Muscle layer of colon (tissue), 2 donors: ENCODE measurements at regions not wholly inside any gene's neighbourhood (a gene's known extent, or its start where the extent isn't known, plus 50 kb on each side); places are given as distances from the start of the nearest gene placed in this dataset.

Source experiments
- H3K27ac ChIP-seq: one replicate; pipeline ENCODE4 v1.7.0; 2013; ENCODE audit warnings: low read depth, mild to moderate bottlenecking, low read length, moderate library complexity
- H3K27me3 ChIP-seq, 2 donors: one replicate each; pipeline ENCODE4 v1.7.0; 2013; ENCODE audit warnings: low read length in 2 of 2, mild to moderate bottlenecking in 2 of 2; ENCODE audit not compliant: insufficient read depth in 2 of 2, control insufficient read depth in 1 of 2
- H3K36me3 ChIP-seq: one replicate; pipeline ENCODE4 v1.7.0; 2013; ENCODE audit warnings: mild to moderate bottlenecking, low read length; ENCODE audit not compliant: insufficient read depth
- H3K4me1 ChIP-seq: one replicate; pipeline ENCODE4 v1.7.0; 2013; ENCODE audit warnings: mild to moderate bottlenecking, low read length; ENCODE audit not compliant: insufficient read depth
- H3K4me3 ChIP-seq, 2 donors: one replicate each; pipeline ENCODE4 v1.7.0; 2013; ENCODE audit warnings: low read length in 2 of 2, low read depth in 1 of 2, mild to moderate bottlenecking in 1 of 2, moderate library complexity in 1 of 2
- H3K9ac ChIP-seq: one replicate; pipeline ENCODE4 v1.7.0; 2013; ENCODE audit warnings: low read length
- H3K9me3 ChIP-seq: one replicate; pipeline ENCODE4 v1.7.0; 2013; ENCODE audit warnings: mild to moderate bottlenecking, low read length
- donor health status: abdominal sarcoma.
- donor health status: Adenocarcinoma of cecum.

- H3K27ac ChIP-seq, result no peak overlapping the region
- no peak overlapping the region for H3K4me3 ChIP-seq
- no peaks in the 10 kb centered on the region for H3K4me1 ChIP-seq
- no peaks in the 10 kb centered on the region for H3K9me3 ChIP-seq
- no peaks in the 10 kb centered on the region for H3K36me3 ChIP-seq
- no peak overlapping the region for H3K9ac ChIP-seq
- no peaks in the 10 kb centered on the region for H3K27me3 ChIP-seq
These were observed 654.8 kb upstream of the POU3F2 start for GRCh38 chr6:98179606-98180005.

DNA sequence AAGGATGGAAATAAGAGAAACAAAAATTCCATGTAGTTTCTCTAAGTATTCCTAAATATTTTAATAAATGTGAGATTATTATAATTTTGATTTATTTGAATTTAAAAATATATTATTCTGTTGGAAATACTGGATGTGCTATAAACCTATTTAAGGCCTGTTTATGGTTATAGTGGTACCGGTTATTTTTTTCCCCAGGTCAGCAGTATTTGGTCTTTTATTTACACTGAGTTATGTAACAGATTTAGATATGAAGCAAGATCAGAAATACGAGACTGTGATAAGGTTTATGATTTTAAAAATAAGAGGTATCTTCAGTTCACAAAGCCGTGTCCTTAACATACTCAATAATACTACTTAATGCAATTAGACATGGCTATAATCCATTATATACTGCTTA lies 634.3 kb upstream of the POU3F2 start:
- Histone ChIP-seq H3K9ac (no peak overlapping the region), H3K27ac (no peak overlapping the region), H3K4me3 (no peak overlapping the region), H3K36me3 (no peaks in the 10 kb centered on the region), H3K4me1 (no peaks in the 10 kb centered on the region), H3K27me3 (no peaks in the 10 kb centered on the region), H3K9me3 (no peaks in the 10 kb centered on the region)

- Histone ChIP-seq H3K4me3 (no peak overlapping the region), H3K9me3 (no peaks in the 10 kb centered on the region), H3K36me3 (no peaks in the 10 kb centered on the region), H3K9ac (no peak overlapping the region), H3K27me3 (no peaks in the 10 kb centered on the region), H3K4me1 (no peaks in the 10 kb centered on the region), H3K27ac (no peak overlapping the region)
These were observed 631.1 kb upstream of the POU3F2 start for GRCh38 chr6:98203170-98203806.

GRCh38 chr6:98212468-98212867 lies 621.9 kb upstream of the POU3F2 start:
- H3K4me3 ChIP-seq, result no peak overlapping the region
- H3K9ac ChIP-seq, result no peak overlapping the region
- H3K4me1 ChIP-seq, result no peaks in the 10 kb centered on the region
- H3K27me3 ChIP-seq, result no peaks in the 10 kb centered on the region
- no peaks in the 10 kb centered on the region for H3K9me3 ChIP-seq
- H3K27ac ChIP-seq, result no peak overlapping the region
- H3K36me3 ChIP-seq, result no peaks in the 10 kb centered on the region

- Histone ChIP-seq H3K27ac (no peak overlapping the region), H3K9me3 (no peaks in the 10 kb centered on the region), H3K4me3 (no peak overlapping the region), H3K36me3 (no peaks in the 10 kb centered on the region), H3K4me1 (no peaks in the 10 kb centered on the region), H3K9ac (no peak overlapping the region), H3K27me3 (no peaks in the 10 kb centered on the region)
These were observed 618.8 kb upstream of the POU3F2 start for GRCh38 chr6:98215531-98215930.

DNA sequence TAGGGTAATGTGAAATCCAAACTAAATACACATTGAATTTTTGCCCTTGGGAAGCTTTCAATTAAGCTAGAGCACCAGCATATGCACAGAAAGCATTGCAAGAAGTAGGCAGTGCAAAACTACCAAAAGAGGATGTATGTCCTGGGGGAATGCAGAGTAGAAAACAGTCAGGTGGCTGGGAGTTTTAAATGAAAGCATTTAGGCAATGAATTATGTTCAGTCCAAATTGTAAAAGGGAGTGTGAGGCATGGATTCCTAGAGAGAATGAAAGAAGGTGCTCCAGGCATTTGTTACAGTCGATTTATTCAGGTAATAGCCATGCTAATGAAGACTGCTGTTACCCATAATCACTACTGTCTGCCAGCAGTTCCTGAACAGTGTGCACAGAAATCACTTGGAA lies 604.1 kb upstream of the POU3F2 start:
- H3K9me3 ChIP-seq, result no peaks in the 10 kb centered on the region
- no peaks in the 10 kb centered on the region for H3K36me3 ChIP-seq
- H3K9ac ChIP-seq, result no peak overlapping the region
- H3K4me1 ChIP-seq, result no peaks in the 10 kb centered on the region
- no peak overlapping the region for H3K27ac ChIP-seq
- H3K4me3 ChIP-seq, result no peak overlapping the region
- H3K27me3 ChIP-seq, result no peaks in the 10 kb centered on the region

GRCh38 chr6:98239057-98239456 lies 595.3 kb upstream of the POU3F2 start:
- Histone ChIP-seq H3K27ac (no peak overlapping the region), H3K4me3 (no peak overlapping the region), H3K9ac (no peak overlapping the region), H3K9me3 (no peaks in the 10 kb centered on the region), H3K27me3 (no peaks in the 10 kb centered on the region), H3K4me1 (no peaks in the 10 kb centered on the region), H3K36me3 (no peaks in the 10 kb centered on the region)

DNA sequence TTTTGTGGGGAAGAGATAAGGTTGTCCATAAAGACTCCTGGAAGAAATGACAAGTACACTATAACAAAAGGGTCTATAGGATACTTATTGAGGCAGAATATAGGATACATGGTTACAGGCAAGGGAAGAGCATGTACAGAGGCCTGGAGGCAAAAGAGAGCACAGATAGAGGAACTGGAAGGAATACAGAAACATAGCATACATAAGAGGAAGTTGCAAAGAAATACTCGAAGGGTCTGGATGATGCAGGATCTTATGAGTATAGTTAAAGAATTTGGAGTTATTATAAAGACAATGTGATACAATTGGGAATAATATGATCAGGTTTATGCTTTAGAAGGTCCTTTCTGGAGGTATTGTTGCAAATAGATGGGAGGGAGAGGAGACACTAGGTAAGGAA lies 592.7 kb upstream of the POU3F2 start:
- H3K4me1 ChIP-seq, result no peaks in the 10 kb centered on the region
- H3K9ac ChIP-seq, result no peak overlapping the region
- no peaks in the 10 kb centered on the region for H3K9me3 ChIP-seq
- no peak overlapping the region for H3K27ac ChIP-seq
- no peak overlapping the region for H3K4me3 ChIP-seq
- no peaks in the 10 kb centered on the region for H3K27me3 ChIP-seq
- no peaks in the 10 kb centered on the region for H3K36me3 ChIP-seq

DNA sequence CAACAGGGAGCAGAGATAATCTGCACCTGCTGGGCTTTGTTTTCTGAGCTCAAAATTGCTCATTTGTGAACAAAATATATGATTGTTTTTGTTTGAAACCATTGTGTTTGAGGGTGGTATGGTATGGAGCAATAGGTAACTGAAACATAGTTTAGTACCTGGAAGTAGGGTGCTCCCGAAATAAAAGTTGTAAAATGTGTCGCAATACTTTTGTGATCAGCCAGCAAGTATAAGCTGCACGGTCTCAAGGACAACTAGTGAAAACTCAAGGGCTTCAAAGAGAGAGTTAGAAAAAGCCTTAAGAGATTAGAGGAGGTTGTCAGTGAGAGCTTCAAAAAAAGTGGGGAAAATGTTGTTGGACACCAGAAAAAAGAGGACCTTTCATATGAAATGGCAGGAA lies 579.8 kb upstream of the POU3F2 start:
- H3K9me3 ChIP-seq, result no peaks in the 10 kb centered on the region
- no peaks in the 10 kb centered on the region for H3K4me1 ChIP-seq
- H3K27ac ChIP-seq, result no peak overlapping the region
- no peaks in the 10 kb centered on the region for H3K27me3 ChIP-seq
- H3K36me3 ChIP-seq, result no peaks in the 10 kb centered on the region
- no peak overlapping the region for H3K9ac ChIP-seq
- H3K4me3 ChIP-seq, result no peak overlapping the region

GRCh38 chr6:98260382-98260781 lies 574.0 kb upstream of the POU3F2 start:
- H3K27ac ChIP-seq, result no peak overlapping the region
- no peak overlapping the region for H3K4me3 ChIP-seq
- no peaks in the 10 kb centered on the region for H3K27me3 ChIP-seq
- H3K9me3 ChIP-seq, result no peaks in the 10 kb centered on the region
- no peaks in the 10 kb centered on the region for H3K4me1 ChIP-seq
- no peaks in the 10 kb centered on the region for H3K36me3 ChIP-seq
- no peak overlapping the region for H3K9ac ChIP-seq

GRCh38 chr6:98272060-98272459 lies 562.3 kb upstream of the POU3F2 start:
- H3K27ac ChIP-seq, result no peak overlapping the region
- no peaks in the 10 kb centered on the region for H3K27me3 ChIP-seq
- H3K4me1 ChIP-seq, result no peaks in the 10 kb centered on the region
- H3K9me3 ChIP-seq, result no peaks in the 10 kb centered on the region
- H3K9ac ChIP-seq, result no peak overlapping the region
- no peaks in the 10 kb centered on the region for H3K36me3 ChIP-seq
- H3K4me3 ChIP-seq, result no peak overlapping the region

DNA sequence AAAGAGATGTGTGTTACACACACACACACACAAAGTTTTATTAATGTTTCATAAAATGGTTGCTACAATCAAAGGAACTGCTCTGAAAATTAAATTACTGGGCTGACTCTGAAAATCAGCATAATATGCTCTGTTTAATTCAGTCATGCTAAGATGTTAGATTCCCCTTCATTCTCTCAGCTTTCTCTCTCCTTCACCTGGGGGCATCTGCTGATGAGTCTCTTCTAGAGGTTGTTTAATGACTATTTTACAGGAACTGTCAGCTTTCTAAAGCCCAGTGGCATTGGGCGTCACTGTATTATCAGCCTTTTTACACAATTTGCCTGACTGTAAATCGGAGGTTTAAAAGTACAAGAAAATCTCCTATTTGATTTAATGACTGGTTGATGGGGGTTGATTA lies 559.7 kb upstream of the POU3F2 start:
- Histone ChIP-seq H3K4me1 (no peaks in the 10 kb centered on the region), H3K9ac (no peak overlapping the region), H3K36me3 (no peaks in the 10 kb centered on the region), H3K27ac (no peak overlapping the region), H3K9me3 (no peaks in the 10 kb centered on the region), H3K4me3 (no peak overlapping the region), H3K27me3 (no peaks in the 10 kb centered on the region)
